HUES6 (cell line): ENCODE measurements at regions not wholly inside any gene's neighbourhood (a gene's known extent, or its start where the extent isn't known, plus 50 kb on each side); places are given as distances from the start of the nearest gene placed in this dataset.

ENCODE experiments used
- H3K27ac ChIP-seq: 2 replicates; pipeline ENCODE4 v1.7.0; 2013; ENCODE audit warnings: low read depth, mild to moderate bottlenecking, low read length, inconsistent platforms
- H3K27me3 ChIP-seq: 2 replicates; pipeline ENCODE4 v1.6.1; 2013; ENCODE audit warnings: low read length; ENCODE audit not compliant: control insufficient read depth, insufficient read depth
- H3K36me3 ChIP-seq: 2 replicates; pipeline ENCODE4 v1.6.1; 2013; ENCODE audit warnings: low read length; ENCODE audit not compliant: control insufficient read depth, insufficient read depth
- H3K4me1 ChIP-seq: 2 replicates; pipeline ENCODE4 v1.6.1; 2013; ENCODE audit warnings: low read length; ENCODE audit not compliant: control insufficient read depth, insufficient read depth
- H3K4me3 ChIP-seq: 2 replicates; pipeline ENCODE4 v1.5.1; 2013; ENCODE audit warnings: low read depth, low read length
- H3K9ac ChIP-seq: one replicate; pipeline ENCODE4 v1.6.1; 2013; ENCODE audit warnings: mild to moderate bottlenecking, low read length
- H3K9me3 ChIP-seq: 2 replicates; pipeline ENCODE4 v1.6.1; 2013; ENCODE audit warnings: low read depth, low read length; ENCODE audit not compliant: control insufficient read depth, insufficient read depth

- H3K4me3 ChIP-seq, result no peak overlapping the region
- no peak overlapping the region for H3K9ac ChIP-seq
These were observed 177.2 kb downstream of the GPAM start for GRCh38 chr10:112006407-112006806.

GRCh38 chr10:112006831-112007230, 176.7 kb downstream of the GPAM start:
- H3K27me3 ChIP-seq, result no peaks in the 10 kb centered on the region
- H3K27ac ChIP-seq, result no peak overlapping the region
- no peaks in the 10 kb centered on the region for H3K36me3 ChIP-seq
- no peak overlapping the region for H3K4me3 ChIP-seq
- no peaks in the 10 kb centered on the region for H3K4me1 ChIP-seq
- no peak overlapping the region for H3K9ac ChIP-seq
- H3K9me3 ChIP-seq, result no peaks in the 10 kb centered on the region

More at GRCh38 chr10:112006407-112006806, 177.2 kb downstream of the GPAM start:
- Histone ChIP-seq H3K36me3 (no peaks in the 10 kb centered on the region), H3K27me3 (no peaks in the 10 kb centered on the region), H3K4me1 (no peaks in the 10 kb centered on the region), H3K27ac (no peak overlapping the region), H3K9me3 (no peaks in the 10 kb centered on the region)

- H3K4me1 ChIP-seq, result no peaks in the 10 kb centered on the region
- H3K4me3 ChIP-seq, result no peak overlapping the region
- H3K27me3 ChIP-seq, result no peaks in the 10 kb centered on the region
- H3K36me3 ChIP-seq, result no peaks in the 10 kb centered on the region
- H3K9me3 ChIP-seq, result no peaks in the 10 kb centered on the region
- H3K27ac ChIP-seq, result no peak overlapping the region
- H3K9ac ChIP-seq, result no peak overlapping the region
These were observed 161.4 kb downstream of the GPAM start for GRCh38 chr10:112022196-112022595.

- Histone ChIP-seq H3K27ac (no peak overlapping the region), H3K9ac (no peak overlapping the region), H3K9me3 (peaks cover 3% of the 10 kb centered on the region; the same call in 1 of the 2 replicates), H3K4me3 (no peak overlapping the region), H3K27me3 (no peaks in the 10 kb centered on the region), H3K4me1 (no peaks in the 10 kb centered on the region), H3K36me3 (no peaks in the 10 kb centered on the region)
These were observed 159.5 kb downstream of the GPAM start for GRCh38 chr10:112024079-112024478.

GRCh38 chr10:112025228-112025627, 158.3 kb downstream of the GPAM start:
- Histone ChIP-seq H3K4me3 (no peak overlapping the region), H3K36me3 (no peaks in the 10 kb centered on the region), H3K9me3 (peaks cover 10% of the 10 kb centered on the region; the same call in 1 of the 2 replicates), H3K27me3 (no peaks in the 10 kb centered on the region), H3K4me1 (no peaks in the 10 kb centered on the region), H3K27ac (no peak overlapping the region), H3K9ac (no peak overlapping the region)

GRCh38 chr10:112026438-112026837, 157.1 kb downstream of the GPAM start:
- no peaks in the 10 kb centered on the region for H3K27me3 ChIP-seq
- H3K9me3 ChIP-seq, result peaks cover 16% of the 10 kb centered on the region; the same call in 1 of the 2 replicates
- no peaks in the 10 kb centered on the region for H3K4me1 ChIP-seq
- H3K27ac ChIP-seq, result no peak overlapping the region
- no peak overlapping the region for H3K9ac ChIP-seq
- H3K36me3 ChIP-seq, result no peaks in the 10 kb centered on the region
- H3K4me3 ChIP-seq, result no peak overlapping the region

- Histone ChIP-seq H3K9me3 (peaks cover 25% of the 10 kb centered on the region), H3K4me1 (no peaks in the 10 kb centered on the region), H3K27ac (no peak overlapping the region), H3K27me3 (no peaks in the 10 kb centered on the region), H3K4me3 (no peak overlapping the region), H3K36me3 (no peaks in the 10 kb centered on the region), H3K9ac (no peak overlapping the region)
These were observed 155.8 kb downstream of the GPAM start for GRCh38 chr10:112027731-112028280.

GRCh38 chr10:112030431-112030830, 153.1 kb downstream of the GPAM start:
- Histone ChIP-seq H3K27ac (no peak overlapping the region), H3K36me3 (no peaks in the 10 kb centered on the region), H3K4me3 (no peak overlapping the region), H3K9me3 (peaks cover 35% of the 10 kb centered on the region), H3K4me1 (no peaks in the 10 kb centered on the region), H3K27me3 (no peaks in the 10 kb centered on the region), H3K9ac (no peak overlapping the region)

- no peak overlapping the region for H3K4me3 ChIP-seq
- no peak overlapping the region for H3K27ac ChIP-seq
- no peaks in the 10 kb centered on the region for H3K4me1 ChIP-seq
- H3K9me3 ChIP-seq, result no peaks in the 10 kb centered on the region; the same call in 1 of the 2 replicates
- no peaks in the 10 kb centered on the region for H3K36me3 ChIP-seq
- no peak overlapping the region for H3K9ac ChIP-seq
- no peaks in the 10 kb centered on the region for H3K27me3 ChIP-seq
These were observed 143.7 kb downstream of the GPAM start for GRCh38 chr10:112039823-112040222.

- H3K4me1 ChIP-seq, result no peaks in the 10 kb centered on the region
- H3K9me3 ChIP-seq, result no peaks in the 10 kb centered on the region
- H3K27me3 ChIP-seq, result no peaks in the 10 kb centered on the region
- no peak overlapping the region for H3K27ac ChIP-seq
- H3K36me3 ChIP-seq, result no peaks in the 10 kb centered on the region
- H3K4me3 ChIP-seq, result no peak overlapping the region
- H3K9ac ChIP-seq, result no peak overlapping the region
These were observed 142.9 kb downstream of the GPAM start for GRCh38 chr10:112040696-112041095.

- no peaks in the 10 kb centered on the region for H3K36me3 ChIP-seq
- H3K4me3 ChIP-seq, result no peak overlapping the region
- 0 out of 2 replicates have a peak, but pooled peaks cover 2% of the 10 kb centered on the region for H3K27me3 ChIP-seq
- H3K4me1 ChIP-seq, result no peaks in the 10 kb centered on the region
- H3K27ac ChIP-seq, result no peak overlapping the region
- H3K9me3 ChIP-seq, result no peaks in the 10 kb centered on the region
- no peak overlapping the region for H3K9ac ChIP-seq
These were observed 137.6 kb downstream of the GPAM start for GRCh38 chr10:112045938-112046337.
